Panc1 (cell line): ENCODE measurements at regions not wholly inside any gene's neighbourhood (a gene's known extent, or its start where the extent isn't known, plus 50 kb on each side); places are given as distances from the start of the nearest gene placed in this dataset.

Experiments
- ATAC-seq: fragments of 200-7000 bp; cut with Tn5 transposase; 2 replicates; pipeline ENCODE4 v1.9.1; 2020; ENCODE audit warnings: mild to moderate bottlenecking, moderate library complexity
- BruUV-seq: library from RNA; stranded (reverse); fragments of 400-500 nt; replicated peaks from 2 replicates; lab custom pipeline; 2021; lab: Mats Ljungman, UMichigan
- CTCF ChIA-PET: fragments of 300-600 bp; sonication (Branson Sonifier 250); formaldehyde crosslinking; loops from one replicate; lab custom pipeline; 2022; ENCODE audit warnings: antibody characterized with exemption; lab: Charles Lee
- POLR2A ChIA-PET: fragments of 300-600 bp; sonication (Branson Sonifier 250); formaldehyde crosslinking; loops from one replicate; lab custom pipeline; 2022; ENCODE audit warnings: antibody characterized with exemption; lab: Charles Lee
- DNase-seq: peaks from one replicate; pipeline ENCODE4 v3.0.0-alpha.2; 2010; ENCODE audit warnings: low read depth, low spot score
- H3K27ac ChIP-seq: 2 replicates; pipeline ENCODE4 v1.5.1; 2011; ENCODE audit warnings: mild to moderate bottlenecking, low read length, inconsistent platforms
- H3K27me3 ChIP-seq: fragments of 200-500 bp; sonication (Bioruptor generic); 2 replicates; pipeline ENCODE4 v1.6.0; 2014; ENCODE audit warnings: low read length, inconsistent platforms; ENCODE audit not compliant: control insufficient read depth, insufficient read depth
- H3K36me3 ChIP-seq: fragments of 200-500 bp; sonication (Bioruptor generic); 2 replicates; pipeline ENCODE4 v1.5.1; 2014; ENCODE audit warnings: inconsistent platforms, mild to moderate bottlenecking, low read length, moderate library complexity; ENCODE audit not compliant: control insufficient read depth, insufficient read depth
- H3K4me1 ChIP-seq: 2 replicates; pipeline ENCODE4 v1.5.1; 2011; ENCODE audit warnings: inconsistent platforms, mild to moderate bottlenecking, low read length, moderate library complexity; ENCODE audit not compliant: control insufficient read depth, insufficient read depth
- H3K4me3 ChIP-seq, 2 experiments: 2 replicates each; pipeline ENCODE4 v1.5.1; 2011 to 2012; ENCODE audit warnings: low read depth in 2 of 2, low read length in 2 of 2, mild to moderate bottlenecking in 2 of 2, inconsistent platforms in 1 of 2, moderate library complexity in 1 of 2
- H3K9me3 ChIP-seq: fragments of 200-500 bp; sonication (Bioruptor generic); 2 replicates; pipeline ENCODE4 v1.5.1; 2014; ENCODE audit warnings: low read depth, mild to moderate bottlenecking, inconsistent platforms, low read length, moderate library complexity; ENCODE audit not compliant: control insufficient read depth, insufficient read depth
- POLR2AphosphoS5 ChIP-seq: IDR thresholded peaks from 2 replicates; pipeline ENCODE4 v1.6.1; 2012; ENCODE audit warnings: mild to moderate bottlenecking, low read depth, low read length, moderate library complexity
- SIN3A ChIP-seq: IDR thresholded peaks from 2 replicates; pipeline ENCODE4 v1.6.1; 2012; ENCODE audit warnings: low read depth, mild to moderate bottlenecking, low read length, moderate library complexity, borderline replicate concordance; ENCODE audit not compliant: insufficient read depth
- TCF7L2 ChIP-seq: IDR thresholded peaks from 2 replicates; pipeline ENCODE4 v1.6.1; 2011; ENCODE audit warnings: mild to moderate bottlenecking, low read depth, low read length, inconsistent platforms
- in situ Hi-C: cut with HindIII; loops from 2 replicates; pipeline ENCODE4 v1.10.0; 2016; ENCODE audit warnings: low sequenced_read_pairs, low pct_unique_long_range_greater_than_20kb
- intact Hi-C: fragments of 100-400 bp; cut with micrococcal nuclease; formaldehyde crosslinking; loops from one replicate; pipeline ENCODE4 v1.10.0; 2022; ENCODE audit not compliant: unreplicated experiment
- TF ChIP-seq, protein P1 (sequence below), 2 experiments: IDR thresholded peaks; 2 replicates each; pipeline ENCODE4 v1.6.1; 2011 to 2012; ENCODE audit warnings: low read depth in 2 of 2, control low read depth in 1 of 2, low read length in 1 of 2, mild to moderate bottlenecking in 1 of 2, moderate library complexity in 1 of 2; ENCODE audit not compliant: insufficient read depth in 1 of 2
- TF ChIP-seq, protein P2 (sequence below): fragments of 450-650 bp; IDR thresholded peaks from 2 replicates; pipeline ENCODE4 v1.5.1; 2017; ENCODE audit warnings: mild to moderate bottlenecking

DNA sequence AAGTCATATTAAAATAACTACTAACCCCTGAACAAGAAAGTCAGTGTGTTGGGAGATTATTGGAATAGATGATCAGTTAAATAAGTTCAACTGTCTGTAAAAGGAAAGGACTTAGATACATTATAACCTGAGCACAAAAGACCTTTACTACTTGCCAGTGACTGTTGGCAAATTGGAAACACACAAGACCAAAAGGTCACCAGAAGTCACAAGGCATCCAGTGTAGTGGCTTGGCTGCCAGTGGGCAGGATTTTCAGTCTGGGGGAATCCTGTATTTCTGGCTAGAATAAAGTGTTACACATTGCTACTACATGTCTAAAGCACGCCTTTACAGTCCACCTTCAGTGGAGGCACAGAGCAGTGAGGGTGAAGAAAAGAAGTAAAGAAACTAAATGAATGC lies 108.3 kb upstream of the AR start:
- H3K4me1 ChIP-seq = no peaks in the 10 kb centered on the region
- TF ChIP-seq TCF7L2 = no peak
- TF ChIP-seq, protein P1, sequence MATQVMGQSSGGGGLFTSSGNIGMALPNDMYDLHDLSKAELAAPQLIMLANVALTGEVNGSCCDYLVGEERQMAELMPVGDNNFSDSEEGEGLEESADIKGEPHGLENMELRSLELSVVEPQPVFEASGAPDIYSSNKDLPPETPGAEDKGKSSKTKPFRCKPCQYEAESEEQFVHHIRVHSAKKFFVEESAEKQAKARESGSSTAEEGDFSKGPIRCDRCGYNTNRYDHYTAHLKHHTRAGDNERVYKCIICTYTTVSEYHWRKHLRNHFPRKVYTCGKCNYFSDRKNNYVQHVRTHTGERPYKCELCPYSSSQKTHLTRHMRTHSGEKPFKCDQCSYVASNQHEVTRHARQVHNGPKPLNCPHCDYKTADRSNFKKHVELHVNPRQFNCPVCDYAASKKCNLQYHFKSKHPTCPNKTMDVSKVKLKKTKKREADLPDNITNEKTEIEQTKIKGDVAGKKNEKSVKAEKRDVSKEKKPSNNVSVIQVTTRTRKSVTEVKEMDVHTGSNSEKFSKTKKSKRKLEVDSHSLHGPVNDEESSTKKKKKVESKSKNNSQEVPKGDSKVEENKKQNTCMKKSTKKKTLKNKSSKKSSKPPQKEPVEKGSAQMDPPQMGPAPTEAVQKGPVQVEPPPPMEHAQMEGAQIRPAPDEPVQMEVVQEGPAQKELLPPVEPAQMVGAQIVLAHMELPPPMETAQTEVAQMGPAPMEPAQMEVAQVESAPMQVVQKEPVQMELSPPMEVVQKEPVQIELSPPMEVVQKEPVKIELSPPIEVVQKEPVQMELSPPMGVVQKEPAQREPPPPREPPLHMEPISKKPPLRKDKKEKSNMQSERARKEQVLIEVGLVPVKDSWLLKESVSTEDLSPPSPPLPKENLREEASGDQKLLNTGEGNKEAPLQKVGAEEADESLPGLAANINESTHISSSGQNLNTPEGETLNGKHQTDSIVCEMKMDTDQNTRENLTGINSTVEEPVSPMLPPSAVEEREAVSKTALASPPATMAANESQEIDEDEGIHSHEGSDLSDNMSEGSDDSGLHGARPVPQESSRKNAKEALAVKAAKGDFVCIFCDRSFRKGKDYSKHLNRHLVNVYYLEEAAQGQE (IDR thresholded peaks at IDR 0.05; ENCODE audit: insufficient read depth in 1 of 2, low read depth in 2 of 2, low read length in 1 of 2) = no peak
- no peak for TF ChIP-seq SIN3A
- TF ChIP-seq, protein P2, sequence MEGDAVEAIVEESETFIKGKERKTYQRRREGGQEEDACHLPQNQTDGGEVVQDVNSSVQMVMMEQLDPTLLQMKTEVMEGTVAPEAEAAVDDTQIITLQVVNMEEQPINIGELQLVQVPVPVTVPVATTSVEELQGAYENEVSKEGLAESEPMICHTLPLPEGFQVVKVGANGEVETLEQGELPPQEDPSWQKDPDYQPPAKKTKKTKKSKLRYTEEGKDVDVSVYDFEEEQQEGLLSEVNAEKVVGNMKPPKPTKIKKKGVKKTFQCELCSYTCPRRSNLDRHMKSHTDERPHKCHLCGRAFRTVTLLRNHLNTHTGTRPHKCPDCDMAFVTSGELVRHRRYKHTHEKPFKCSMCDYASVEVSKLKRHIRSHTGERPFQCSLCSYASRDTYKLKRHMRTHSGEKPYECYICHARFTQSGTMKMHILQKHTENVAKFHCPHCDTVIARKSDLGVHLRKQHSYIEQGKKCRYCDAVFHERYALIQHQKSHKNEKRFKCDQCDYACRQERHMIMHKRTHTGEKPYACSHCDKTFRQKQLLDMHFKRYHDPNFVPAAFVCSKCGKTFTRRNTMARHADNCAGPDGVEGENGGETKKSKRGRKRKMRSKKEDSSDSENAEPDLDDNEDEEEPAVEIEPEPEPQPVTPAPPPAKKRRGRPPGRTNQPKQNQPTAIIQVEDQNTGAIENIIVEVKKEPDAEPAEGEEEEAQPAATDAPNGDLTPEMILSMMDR = no peak
- TF ChIP-seq POLR2AphosphoS5 = no peak
- ChIA-PET CTCF (no interaction called here), POLR2A (no interaction called here)
- H3K4me3 ChIP-seq = no peak overlapping the region
- DNase-seq = no peak
- intact Hi-C loops = no loop called here
- ATAC-seq = no peak
- in situ Hi-C loops = no loop called here
- no peaks in the 10 kb centered on the region for H3K36me3 ChIP-seq
- no peaks in the 10 kb centered on the region for H3K27me3 ChIP-seq
- H3K27ac ChIP-seq = no peak overlapping the region
- H3K9me3 ChIP-seq = no peaks in the 10 kb centered on the region; the same call in 1 of the 2 replicates
- BruUV-seq = no TSS peak

DNA sequence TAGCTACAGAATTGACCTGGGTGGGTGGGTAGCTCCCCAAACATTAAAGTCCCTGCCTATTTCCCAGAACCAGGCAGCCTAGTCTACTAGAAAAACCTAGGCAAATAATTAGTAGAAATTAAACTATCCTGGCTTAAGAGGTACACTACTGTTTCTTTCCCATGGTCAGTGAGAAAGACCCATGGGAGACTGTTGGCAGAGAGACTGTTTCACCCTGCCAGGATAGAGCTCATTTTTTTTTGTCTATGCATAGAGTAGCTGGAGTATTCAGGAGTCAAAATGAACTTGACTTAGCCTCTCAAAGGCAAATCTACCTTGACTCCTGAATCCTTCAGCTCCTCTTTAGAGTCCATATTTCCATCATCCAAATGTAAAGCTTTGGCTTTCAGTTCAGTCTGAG lies 107.0 kb upstream of the AR start:
- Histone ChIP-seq H3K27me3 (no peaks in the 10 kb centered on the region), H3K4me3 (no peak overlapping the region), H3K27ac (no peak overlapping the region), H3K36me3 (no peaks in the 10 kb centered on the region), H3K9me3 (no peaks in the 10 kb centered on the region; the same call in 1 of the 2 replicates), H3K4me1 (no peaks in the 10 kb centered on the region)
- DNase-seq (no peak), ATAC-seq (no peak)
- intact Hi-C loops (no loop called here), in situ Hi-C loops (no loop called here)
- BruUV-seq = no TSS peak
- TF ChIP-seq SIN3A (no peak), POLR2AphosphoS5 (no peak), TCF7L2 (no peak)
- TF ChIP-seq, protein P1 (IDR thresholded peaks at IDR 0.05; ENCODE audit: insufficient read depth in 1 of 2, low read depth in 2 of 2, low read length in 1 of 2) = no peak
- TF ChIP-seq, protein P2 = no peak
- CTCF ChIA-PET = no interaction called here
- POLR2A ChIA-PET = no interaction called here
